Upper lobe of right lung (tissue), 1 donor: ENCODE measurements at regions not wholly inside any gene's neighbourhood (a gene's known extent, or its start where the extent isn't known, plus 50 kb on each side); places are given as distances from the start of the nearest gene placed in this dataset.

Source experiments
- ATAC-seq: fragments of 200-7000 bp; cut with Tn5 transposase; one replicate; pipeline ENCODE4 v1.9.1; 2020; ENCODE audit warnings: mild to moderate bottlenecking, moderate library complexity
- DNase-seq: peaks from one replicate; pipeline ENCODE4 v3.0.0-alpha.2; 2020
- H3K27ac ChIP-seq: fragments of 200-600 bp; one replicate; pipeline ENCODE4 v1.8.0; 2022
- H3K27me3 ChIP-seq: fragments of 200-600 bp; one replicate; pipeline ENCODE4 v1.8.0; 2022; ENCODE audit warnings: mild to moderate bottlenecking
- H3K36me3 ChIP-seq: fragments of 200-600 bp; one replicate; pipeline ENCODE4 v1.8.0; 2022
- H3K4me1 ChIP-seq: fragments of 200-600 bp; one replicate; pipeline ENCODE4 v1.8.0; 2022
- H3K4me3 ChIP-seq: fragments of 200-600 bp; one replicate; pipeline ENCODE4 v1.8.0; 2022; ENCODE audit warnings: mild to moderate bottlenecking
- H3K9me3 ChIP-seq: fragments of 200-600 bp; one replicate; pipeline ENCODE4 v1.8.0; 2022
- CTCF ChIP-seq: fragments of 200-600 bp; IDR thresholded peaks from one replicate; pipeline ENCODE4 v1.8.0; 2022; ENCODE audit warnings: antibody characterized with exemption
- intact Hi-C: fragments of 100-400 bp; cut with DNase I; formaldehyde crosslinking; loops from one replicate; pipeline ENCODE4 v1.11.0; 2022
- donor health status: DM: no; HTN: yes; CAD: no; lungs with severe emphysema.

- Histone ChIP-seq H3K36me3 (no peaks in the 10 kb centered on the region), H3K27me3 (no peaks in the 10 kb centered on the region), H3K4me3 (no peak overlapping the region), H3K27ac (no peak overlapping the region), H3K4me1 (no peaks in the 10 kb centered on the region), H3K9me3 (no peaks in the 10 kb centered on the region)
- no peak for TF ChIP-seq CTCF
- intact Hi-C loops: no loop called here
- no peak for ATAC-seq
- no peak for DNase-seq
These were observed 917.9 kb upstream of the B3GALT2 start for GRCh38 chr1:194104247-194104844.

- peak; percentile 29 for ATAC-seq
- no peak for DNase-seq
- Histone ChIP-seq H3K36me3 (no peaks in the 10 kb centered on the region), H3K9me3 (no peaks in the 10 kb centered on the region), H3K4me3 (no peak overlapping the region), H3K27me3 (no peaks in the 10 kb centered on the region), H3K27ac (no peak overlapping the region), H3K4me1 (no peaks in the 10 kb centered on the region)
- TF ChIP-seq CTCF: no peak
- intact Hi-C loops: no loop called here
These were observed 917.3 kb upstream of the B3GALT2 start for GRCh38 chr1:194103516-194104246.

- H3K27ac ChIP-seq: no peak overlapping the region
- no peaks in the 10 kb centered on the region for H3K4me1 ChIP-seq
- no peaks in the 10 kb centered on the region for H3K9me3 ChIP-seq
- DNase-seq (no peak), ATAC-seq (peak; percentile 25)
- no peak for TF ChIP-seq CTCF
- no peaks in the 10 kb centered on the region for H3K36me3 ChIP-seq
- intact Hi-C loops: no loop called here
- H3K27me3 ChIP-seq: no peaks in the 10 kb centered on the region
- no peak overlapping the region for H3K4me3 ChIP-seq
These were observed 916.7 kb upstream of the B3GALT2 start for GRCh38 chr1:194103101-194103500.

GRCh38 chr1:194102607-194103006 is 916.2 kb upstream of the B3GALT2 start:
- DNase-seq (no peak), ATAC-seq (no peak)
- Histone ChIP-seq H3K4me1 (no peaks in the 10 kb centered on the region), H3K27ac (no peak overlapping the region), H3K27me3 (no peaks in the 10 kb centered on the region), H3K36me3 (no peaks in the 10 kb centered on the region), H3K4me3 (no peak overlapping the region), H3K9me3 (no peaks in the 10 kb centered on the region)
- intact Hi-C loops: no loop called here
- no peak for TF ChIP-seq CTCF

- no peaks in the 10 kb centered on the region for H3K36me3 ChIP-seq
- no peak for TF ChIP-seq CTCF
- H3K9me3 ChIP-seq: no peaks in the 10 kb centered on the region
- DNase-seq (no peak), ATAC-seq (no peak)
- no peaks in the 10 kb centered on the region for H3K27me3 ChIP-seq
- no peak overlapping the region for H3K4me3 ChIP-seq
- intact Hi-C loops: no loop called here
- no peaks in the 10 kb centered on the region for H3K4me1 ChIP-seq
- no peak overlapping the region for H3K27ac ChIP-seq
These were observed 898.3 kb upstream of the B3GALT2 start for GRCh38 chr1:194084755-194085154.
